AG09319 (cell line): ENCODE measurements at regions not wholly inside any gene's neighbourhood (a gene's known extent, or its start where the extent isn't known, plus 50 kb on each side); places are given as distances from the start of the nearest gene placed in this dataset.

Source experiments
- DNase-seq: peaks from one replicate; pipeline ENCODE4 v3.0.0-alpha.2; 2010; ENCODE audit warnings: low read depth; ENCODE audit errors: extremely low read depth
- TF ChIP-seq, protein P1 (sequence below): IDR thresholded peaks from 2 replicates; pipeline ENCODE4 v1.5.1; 2011; ENCODE audit warnings: low read depth, mild to moderate bottlenecking, inconsistent platforms, low read length, moderate library complexity

GRCh38 chr14:85728476-85729065 is 198.6 kb downstream of the FLRT2 start:
- no peak for DNase-seq
- TF ChIP-seq, protein P1, sequence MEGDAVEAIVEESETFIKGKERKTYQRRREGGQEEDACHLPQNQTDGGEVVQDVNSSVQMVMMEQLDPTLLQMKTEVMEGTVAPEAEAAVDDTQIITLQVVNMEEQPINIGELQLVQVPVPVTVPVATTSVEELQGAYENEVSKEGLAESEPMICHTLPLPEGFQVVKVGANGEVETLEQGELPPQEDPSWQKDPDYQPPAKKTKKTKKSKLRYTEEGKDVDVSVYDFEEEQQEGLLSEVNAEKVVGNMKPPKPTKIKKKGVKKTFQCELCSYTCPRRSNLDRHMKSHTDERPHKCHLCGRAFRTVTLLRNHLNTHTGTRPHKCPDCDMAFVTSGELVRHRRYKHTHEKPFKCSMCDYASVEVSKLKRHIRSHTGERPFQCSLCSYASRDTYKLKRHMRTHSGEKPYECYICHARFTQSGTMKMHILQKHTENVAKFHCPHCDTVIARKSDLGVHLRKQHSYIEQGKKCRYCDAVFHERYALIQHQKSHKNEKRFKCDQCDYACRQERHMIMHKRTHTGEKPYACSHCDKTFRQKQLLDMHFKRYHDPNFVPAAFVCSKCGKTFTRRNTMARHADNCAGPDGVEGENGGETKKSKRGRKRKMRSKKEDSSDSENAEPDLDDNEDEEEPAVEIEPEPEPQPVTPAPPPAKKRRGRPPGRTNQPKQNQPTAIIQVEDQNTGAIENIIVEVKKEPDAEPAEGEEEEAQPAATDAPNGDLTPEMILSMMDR, result no peak

GRCh38 chr14:85714069-85714468 is 184.1 kb downstream of the FLRT2 start:
- DNase-seq, result no peak
- TF ChIP-seq, protein P1, result no peak

GRCh38 chr14:85711620-85712019 is 181.7 kb downstream of the FLRT2 start:
- TF ChIP-seq, protein P1, result no peak
- DNase-seq, result no peak
